A549 (cell line): ENCODE measurements at regions not wholly inside any gene's neighbourhood (a gene's known extent, or its start where the extent isn't known, plus 50 kb on each side); places are given as distances from the start of the nearest gene placed in this dataset.

Experiments used
- KDM5A ChIP-seq: fragments of 200-600 bp; sonication (generic); IDR thresholded peaks from 2 replicates; pipeline ENCODE4 v1.6.1; 2016; ENCODE audit warnings: antibody characterized with exemption, mild to moderate bottlenecking
- MAZ ChIP-seq: fragments of 150-350 bp; IDR thresholded peaks from 2 replicates; pipeline ENCODE4 v1.6.1; 2014; ENCODE audit warnings: antibody characterized with exemption, low read depth, low read length, borderline replicate concordance
- SMC3 ChIP-seq: fragments of >200 bp; sonication (Bioruptor Twin); formaldehyde crosslinking; IDR thresholded peaks from 3 replicates; pipeline ENCODE4 v1.6.1; 2018; ENCODE audit warnings: inconsistent platforms

GRCh38 chrY:7860781-7861614, 949.4 kb upstream of the AMELY start:
- no peak for TF ChIP-seq SMC3
- TF ChIP-seq MAZ = no peak
- no peak for TF ChIP-seq KDM5A
